ENCODE measurements at regions not wholly inside any gene's neighbourhood (a gene's known extent, or its start where the extent isn't known, plus 50 kb on each side); places are given as distances from the start of the nearest gene placed in this dataset.

GRCh38 chr22:27099946-27100722 lies 442.7 kb downstream of the MIAT start:
- no peak for DNase-seq (ENCODE audit: low spot score)
- H3K27ac ChIP-seq: no peak overlapping the region
- CTCF ChIA-PET: no interaction called here
- POLR2A ChIA-PET (ENCODE audit: low non-redundant PET): no interaction called here
- TF ChIP-seq CTCF (conservative IDR thresholded peaks at IDR 0.05; ENCODE audit: low read depth): no peak

- ChIA-PET CTCF (no interaction called here), POLR2A (ENCODE audit: low non-redundant PET) (no interaction called here)
- H3K27ac ChIP-seq: no peak overlapping the region
- DNase-seq (ENCODE audit: low spot score): no peak
- TF ChIP-seq CTCF (conservative IDR thresholded peaks at IDR 0.05; ENCODE audit: low read depth): no peak
Observed at GRCh38 chr22:27100789-27101188, 443.4 kb downstream of the MIAT start.

- POLR2A ChIA-PET (ENCODE audit: low non-redundant PET): no interaction called here
- no peak overlapping the region for H3K27ac ChIP-seq
- TF ChIP-seq CTCF (conservative IDR thresholded peaks at IDR 0.05; ENCODE audit: low read depth): no peak
- no peak for DNase-seq (ENCODE audit: low spot score)
- CTCF ChIA-PET: no interaction called here
Observed at GRCh38 chr22:27101288-27101687, 443.9 kb downstream of the MIAT start.

GRCh38 chr22:27104449-27104848 lies 447.1 kb downstream of the MIAT start:
- no peak overlapping the region for H3K27ac ChIP-seq
- CTCF ChIA-PET: no interaction called here
- no peak for TF ChIP-seq CTCF (conservative IDR thresholded peaks at IDR 0.05; ENCODE audit: low read depth)
- POLR2A ChIA-PET (ENCODE audit: low non-redundant PET): no interaction called here
- DNase-seq (ENCODE audit: low spot score): no peak

- DNase-seq (ENCODE audit: low spot score): no peak
- no peak for TF ChIP-seq CTCF (conservative IDR thresholded peaks at IDR 0.05; ENCODE audit: low read depth)
- ChIA-PET POLR2A (ENCODE audit: low non-redundant PET) (no interaction called here), CTCF (no interaction called here)
- H3K27ac ChIP-seq: peak overlapping the region; percentile 76
Observed at GRCh38 chr22:27105142-27106025, 448.0 kb downstream of the MIAT start.

- ChIA-PET CTCF (interaction anchor here (0.6 kb wide), 1 partner anchor 699 kb away, joined by 3 read pairs; no protein-coding TSS in a partner anchor), POLR2A (ENCODE audit: low non-redundant PET) (no interaction called here)
- H3K27ac ChIP-seq: no peak overlapping the region
- no peak for DNase-seq (ENCODE audit: low spot score)
- no peak for TF ChIP-seq CTCF (conservative IDR thresholded peaks at IDR 0.05; ENCODE audit: low read depth)
Observed at GRCh38 chr22:27106985-27107384, 449.6 kb downstream of the MIAT start.
